Panc1 (cell line): ENCODE measurements at regions not wholly inside any gene's neighbourhood (a gene's known extent, or its start where the extent isn't known, plus 50 kb on each side); places are given as distances from the start of the nearest gene placed in this dataset.
A peak's percentile ranks its signal among the peaks of the same experiment; 100 is the strongest.

ENCODE experiments used
- ATAC-seq: fragments of 200-7000 bp; cut with Tn5 transposase; 2 replicates; pipeline ENCODE4 v1.9.1; 2020; ENCODE audit warnings: mild to moderate bottlenecking, moderate library complexity
- BruUV-seq: library from RNA; stranded (reverse); fragments of 400-500 nt; replicated peaks from 2 replicates; lab custom pipeline; 2021; lab: Mats Ljungman, UMichigan
- CTCF ChIA-PET: fragments of 300-600 bp; sonication (Branson Sonifier 250); formaldehyde crosslinking; loops from one replicate; lab custom pipeline; 2022; ENCODE audit warnings: antibody characterized with exemption; lab: Charles Lee
- POLR2A ChIA-PET: fragments of 300-600 bp; sonication (Branson Sonifier 250); formaldehyde crosslinking; loops from one replicate; lab custom pipeline; 2022; ENCODE audit warnings: antibody characterized with exemption; lab: Charles Lee
- DNase-seq: peaks from one replicate; pipeline ENCODE4 v3.0.0-alpha.2; 2010; ENCODE audit warnings: low read depth, low spot score
- H3K27ac ChIP-seq: 2 replicates; pipeline ENCODE4 v1.5.1; 2011; ENCODE audit warnings: mild to moderate bottlenecking, low read length, inconsistent platforms
- H3K27me3 ChIP-seq: fragments of 200-500 bp; sonication (Bioruptor generic); 2 replicates; pipeline ENCODE4 v1.6.0; 2014; ENCODE audit warnings: low read length, inconsistent platforms; ENCODE audit not compliant: control insufficient read depth, insufficient read depth
- H3K36me3 ChIP-seq: fragments of 200-500 bp; sonication (Bioruptor generic); 2 replicates; pipeline ENCODE4 v1.5.1; 2014; ENCODE audit warnings: inconsistent platforms, mild to moderate bottlenecking, low read length, moderate library complexity; ENCODE audit not compliant: control insufficient read depth, insufficient read depth
- H3K4me1 ChIP-seq: 2 replicates; pipeline ENCODE4 v1.5.1; 2011; ENCODE audit warnings: inconsistent platforms, mild to moderate bottlenecking, low read length, moderate library complexity; ENCODE audit not compliant: control insufficient read depth, insufficient read depth
- H3K4me3 ChIP-seq, 2 experiments: 2 replicates each; pipeline ENCODE4 v1.5.1; 2011 to 2012; ENCODE audit warnings: low read depth in 2 of 2, low read length in 2 of 2, mild to moderate bottlenecking in 2 of 2, inconsistent platforms in 1 of 2, moderate library complexity in 1 of 2
- H3K9me3 ChIP-seq: fragments of 200-500 bp; sonication (Bioruptor generic); 2 replicates; pipeline ENCODE4 v1.5.1; 2014; ENCODE audit warnings: low read depth, mild to moderate bottlenecking, inconsistent platforms, low read length, moderate library complexity; ENCODE audit not compliant: control insufficient read depth, insufficient read depth
- POLR2AphosphoS5 ChIP-seq: IDR thresholded peaks from 2 replicates; pipeline ENCODE4 v1.6.1; 2012; ENCODE audit warnings: mild to moderate bottlenecking, low read depth, low read length, moderate library complexity
- SIN3A ChIP-seq: IDR thresholded peaks from 2 replicates; pipeline ENCODE4 v1.6.1; 2012; ENCODE audit warnings: low read depth, mild to moderate bottlenecking, low read length, moderate library complexity, borderline replicate concordance; ENCODE audit not compliant: insufficient read depth
- TCF7L2 ChIP-seq: IDR thresholded peaks from 2 replicates; pipeline ENCODE4 v1.6.1; 2011; ENCODE audit warnings: mild to moderate bottlenecking, low read depth, low read length, inconsistent platforms
- in situ Hi-C: cut with HindIII; loops from 2 replicates; pipeline ENCODE4 v1.10.0; 2016; ENCODE audit warnings: low sequenced_read_pairs, low pct_unique_long_range_greater_than_20kb
- intact Hi-C: fragments of 100-400 bp; cut with micrococcal nuclease; formaldehyde crosslinking; loops from one replicate; pipeline ENCODE4 v1.10.0; 2022; ENCODE audit not compliant: unreplicated experiment
- TF ChIP-seq, protein P1 (sequence below), 2 experiments: IDR thresholded peaks; 2 replicates each; pipeline ENCODE4 v1.6.1; 2011 to 2012; ENCODE audit warnings: low read depth in 2 of 2, control low read depth in 1 of 2, low read length in 1 of 2, mild to moderate bottlenecking in 1 of 2, moderate library complexity in 1 of 2; ENCODE audit not compliant: insufficient read depth in 1 of 2
- TF ChIP-seq, protein P2 (sequence below): fragments of 450-650 bp; IDR thresholded peaks from 2 replicates; pipeline ENCODE4 v1.5.1; 2017; ENCODE audit warnings: mild to moderate bottlenecking

DNA sequence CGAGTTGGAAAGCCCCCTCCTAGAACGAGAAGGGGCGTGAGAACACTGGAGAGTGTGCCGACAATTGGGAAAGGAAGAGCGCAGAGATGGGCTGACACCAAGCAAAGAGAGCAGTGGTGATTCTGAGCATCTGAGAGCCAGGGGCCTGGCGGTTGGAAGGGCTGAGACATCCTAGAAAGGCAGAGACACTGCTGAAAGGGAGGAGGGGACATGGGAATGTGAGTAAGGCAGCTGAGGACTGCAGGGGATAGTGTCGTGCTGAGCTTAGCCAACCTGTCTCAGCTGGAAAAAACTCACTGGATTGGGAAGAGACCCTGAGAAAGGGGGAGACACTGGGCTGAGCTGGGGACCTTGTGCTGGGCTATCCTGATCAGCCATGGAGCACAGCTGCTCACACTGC, 58.1 kb upstream of the SLC6A6 start:
- TF ChIP-seq TCF7L2 (no peak), SIN3A (no peak), POLR2AphosphoS5 (no peak)
- TF ChIP-seq, protein P1, sequence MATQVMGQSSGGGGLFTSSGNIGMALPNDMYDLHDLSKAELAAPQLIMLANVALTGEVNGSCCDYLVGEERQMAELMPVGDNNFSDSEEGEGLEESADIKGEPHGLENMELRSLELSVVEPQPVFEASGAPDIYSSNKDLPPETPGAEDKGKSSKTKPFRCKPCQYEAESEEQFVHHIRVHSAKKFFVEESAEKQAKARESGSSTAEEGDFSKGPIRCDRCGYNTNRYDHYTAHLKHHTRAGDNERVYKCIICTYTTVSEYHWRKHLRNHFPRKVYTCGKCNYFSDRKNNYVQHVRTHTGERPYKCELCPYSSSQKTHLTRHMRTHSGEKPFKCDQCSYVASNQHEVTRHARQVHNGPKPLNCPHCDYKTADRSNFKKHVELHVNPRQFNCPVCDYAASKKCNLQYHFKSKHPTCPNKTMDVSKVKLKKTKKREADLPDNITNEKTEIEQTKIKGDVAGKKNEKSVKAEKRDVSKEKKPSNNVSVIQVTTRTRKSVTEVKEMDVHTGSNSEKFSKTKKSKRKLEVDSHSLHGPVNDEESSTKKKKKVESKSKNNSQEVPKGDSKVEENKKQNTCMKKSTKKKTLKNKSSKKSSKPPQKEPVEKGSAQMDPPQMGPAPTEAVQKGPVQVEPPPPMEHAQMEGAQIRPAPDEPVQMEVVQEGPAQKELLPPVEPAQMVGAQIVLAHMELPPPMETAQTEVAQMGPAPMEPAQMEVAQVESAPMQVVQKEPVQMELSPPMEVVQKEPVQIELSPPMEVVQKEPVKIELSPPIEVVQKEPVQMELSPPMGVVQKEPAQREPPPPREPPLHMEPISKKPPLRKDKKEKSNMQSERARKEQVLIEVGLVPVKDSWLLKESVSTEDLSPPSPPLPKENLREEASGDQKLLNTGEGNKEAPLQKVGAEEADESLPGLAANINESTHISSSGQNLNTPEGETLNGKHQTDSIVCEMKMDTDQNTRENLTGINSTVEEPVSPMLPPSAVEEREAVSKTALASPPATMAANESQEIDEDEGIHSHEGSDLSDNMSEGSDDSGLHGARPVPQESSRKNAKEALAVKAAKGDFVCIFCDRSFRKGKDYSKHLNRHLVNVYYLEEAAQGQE (IDR thresholded peaks at IDR 0.05; ENCODE audit: insufficient read depth in 1 of 2, low read depth in 2 of 2, low read length in 1 of 2), result no peak
- TF ChIP-seq, protein P2, sequence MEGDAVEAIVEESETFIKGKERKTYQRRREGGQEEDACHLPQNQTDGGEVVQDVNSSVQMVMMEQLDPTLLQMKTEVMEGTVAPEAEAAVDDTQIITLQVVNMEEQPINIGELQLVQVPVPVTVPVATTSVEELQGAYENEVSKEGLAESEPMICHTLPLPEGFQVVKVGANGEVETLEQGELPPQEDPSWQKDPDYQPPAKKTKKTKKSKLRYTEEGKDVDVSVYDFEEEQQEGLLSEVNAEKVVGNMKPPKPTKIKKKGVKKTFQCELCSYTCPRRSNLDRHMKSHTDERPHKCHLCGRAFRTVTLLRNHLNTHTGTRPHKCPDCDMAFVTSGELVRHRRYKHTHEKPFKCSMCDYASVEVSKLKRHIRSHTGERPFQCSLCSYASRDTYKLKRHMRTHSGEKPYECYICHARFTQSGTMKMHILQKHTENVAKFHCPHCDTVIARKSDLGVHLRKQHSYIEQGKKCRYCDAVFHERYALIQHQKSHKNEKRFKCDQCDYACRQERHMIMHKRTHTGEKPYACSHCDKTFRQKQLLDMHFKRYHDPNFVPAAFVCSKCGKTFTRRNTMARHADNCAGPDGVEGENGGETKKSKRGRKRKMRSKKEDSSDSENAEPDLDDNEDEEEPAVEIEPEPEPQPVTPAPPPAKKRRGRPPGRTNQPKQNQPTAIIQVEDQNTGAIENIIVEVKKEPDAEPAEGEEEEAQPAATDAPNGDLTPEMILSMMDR, result no peak
- Histone ChIP-seq H3K36me3 (no peaks in the 10 kb centered on the region), H3K4me1 (no peaks in the 10 kb centered on the region; the same call in 1 of the 2 replicates), H3K27ac (no peak overlapping the region), H3K9me3 (no peaks in the 10 kb centered on the region), H3K4me3 (no peak overlapping the region), H3K27me3 (no peaks in the 10 kb centered on the region)
- intact Hi-C loops (no loop called here), in situ Hi-C loops (no loop called here)
- no TSS peak for BruUV-seq
- DNase-seq (no peak), ATAC-seq (no peak)
- ChIA-PET CTCF (no interaction called here), POLR2A (no interaction called here)

DNA sequence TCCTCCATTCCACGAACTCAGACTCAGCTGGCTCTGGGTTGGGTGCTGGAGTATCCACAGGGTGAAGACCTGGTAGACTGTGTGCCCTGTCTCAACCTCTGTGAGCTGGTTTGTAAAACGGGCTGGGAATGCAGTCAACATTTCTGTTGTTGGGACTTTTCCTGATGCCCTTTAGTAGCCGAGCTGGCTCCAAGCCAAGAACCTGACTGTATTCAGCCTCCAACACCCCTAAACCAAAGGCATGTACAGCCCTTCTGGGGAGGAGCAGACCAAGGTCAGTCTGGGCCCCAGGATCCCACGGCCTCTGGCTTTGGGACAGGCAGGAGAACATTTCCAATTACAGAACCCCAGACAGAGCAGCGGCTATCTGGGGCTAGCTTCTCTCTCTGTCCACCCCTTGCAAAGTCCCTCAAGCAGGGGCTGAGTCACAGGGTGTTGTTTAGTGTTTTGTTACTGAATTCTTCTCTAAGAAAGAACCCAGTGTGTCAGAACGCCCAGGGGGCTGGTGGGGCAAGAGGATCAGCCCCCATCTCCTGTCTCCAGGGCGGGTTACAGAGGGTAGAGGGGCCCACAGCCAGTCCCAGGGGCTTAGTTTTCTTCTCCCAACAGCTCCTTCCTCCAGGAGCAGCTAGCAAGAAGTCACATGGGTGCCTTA, 56.8 kb upstream of the SLC6A6 start:
- TF ChIP-seq SIN3A, result no peak
- no peak for TF ChIP-seq POLR2AphosphoS5
- TF ChIP-seq TCF7L2, result no peak
- TF ChIP-seq, protein P1 (IDR thresholded peaks at IDR 0.05; ENCODE audit: insufficient read depth in 1 of 2, low read depth in 2 of 2, low read length in 1 of 2), result no peak
- TF ChIP-seq, protein P2, result no peak
- Histone ChIP-seq H3K27ac (no peak overlapping the region), H3K36me3 (no peaks in the 10 kb centered on the region), H3K27me3 (no peaks in the 10 kb centered on the region), H3K4me1 (no peaks in the 10 kb centered on the region; the same call in 1 of the 2 replicates), H3K4me3 (no peak overlapping the region), H3K9me3 (no peaks in the 10 kb centered on the region)
- ChIA-PET POLR2A (no interaction called here), CTCF (no interaction called here)
- no TSS peak for BruUV-seq
- intact Hi-C loops (no loop called here), in situ Hi-C loops (no loop called here)
- DNase-seq (no peak), ATAC-seq (peak; percentile 50)
